B cell (primary cell): ENCODE measurements at regions not wholly inside any gene's neighbourhood (a gene's known extent, or its start where the extent isn't known, plus 50 kb on each side); places are given as distances from the start of the nearest gene placed in this dataset.

Source experiments
- ATAC-seq: fragments of 200-7000 bp; cut with Tn5 transposase; one replicate; pipeline ENCODE4 v1.10.0; 2021; ENCODE audit warnings: low read depth, mild to moderate bottlenecking, moderate number of reproducible peaks, moderate library complexity
- CTCF ChIA-PET: fragments of 350-600 bp; sonication (Branson Sonifier 250); formaldehyde crosslinking; loops from one replicate; lab custom pipeline; 2021; ENCODE audit warnings: antibody characterized with exemption, inconsistent platforms; lab: Charles Lee
- POLR2A ChIA-PET: fragments of 350-600 bp; sonication (Branson Sonifier 250); formaldehyde crosslinking; loops from one replicate; lab custom pipeline; 2021; ENCODE audit warnings: antibody characterized with exemption; lab: Charles Lee
- DNase-seq: peaks from one replicate; pipeline ENCODE4 v3.0.0; 2013
- H2AFZ ChIP-seq: 2 replicates; pipeline ENCODE4 v1.6.1; 2012; ENCODE audit warnings: mild to moderate bottlenecking, low read depth, low read length; ENCODE audit not compliant: insufficient read depth, poor library complexity, severe bottlenecking
- H3K27ac ChIP-seq, 2 donors: 1 replicate in 1 of 2; 2 replicates in 1 of 2; pipeline ENCODE4 v1.5.1; 2012 to 2013; ENCODE audit warnings: low read length in 2 of 2, mild to moderate bottlenecking in 2 of 2, moderate library complexity in 1 of 2
- H3K27me3 ChIP-seq, 4 experiments: fragments of 200-600 bp in 1 of 4; sonication (generic) in 1 of 4; replicated peaks in 1 of 4; 1 replicate in 2 of 4; 2 replicates in 2 of 4; pipeline versions ENCODE4 v1.6.1 to v1.7.0; 2013 to 2016; ENCODE audit warnings: low read length in 3 of 4, mild to moderate bottlenecking in 2 of 4, mixed read lengths in 1 of 4, moderate library complexity in 1 of 4; ENCODE audit not compliant: insufficient read depth in 4 of 4, control insufficient read depth in 3 of 4; ENCODE audit errors: control extremely low read depth in 1 of 4
- H3K36me3 ChIP-seq, 2 experiments: replicated peaks in 1 of 2; 1 replicate in 1 of 2; 2 replicates in 1 of 2; pipeline versions ENCODE4 v1.6.1 to v1.7.1; 2013; ENCODE audit warnings: low read length in 1 of 2; ENCODE audit not compliant: insufficient read depth in 2 of 2, control insufficient read depth in 1 of 2; ENCODE audit errors: control extremely low read depth in 1 of 2, extremely low read depth in 1 of 2
- H3K4me1 ChIP-seq, 2 donors: fragments of 200-600 bp in 1 of 2; sonication (generic) in 1 of 2; 1 replicate in 1 of 2; 2 replicates in 1 of 2; pipeline versions ENCODE4 v1.5.1 to v1.6.1; 2013 to 2017; ENCODE audit warnings: low read length in 2 of 2; ENCODE audit not compliant: control insufficient read depth in 2 of 2, insufficient read depth in 2 of 2
- H3K4me2 ChIP-seq: replicated peaks from 2 replicates; pipeline ENCODE3; 2012; ENCODE audit warnings: mild to moderate bottlenecking, low read depth, low read length; ENCODE audit not compliant: poor library complexity, severe bottlenecking
- H3K4me3 ChIP-seq, 5 experiments: fragments of 200-600 bp in 1 of 5; sonication (generic) in 1 of 5; 1 replicate in 3 of 5; 2 replicates in 2 of 5; pipeline versions ENCODE4 v1.5.1 to v1.7.0; 2011 to 2016; ENCODE audit warnings: low read length in 4 of 5, mild to moderate bottlenecking in 4 of 5, low read depth in 2 of 5, control low read depth in 1 of 5, moderate library complexity in 1 of 5; ENCODE audit not compliant: insufficient read depth in 1 of 5; ENCODE audit errors: control extremely low read depth in 1 of 5, extremely low read depth in 1 of 5
- H3K79me2 ChIP-seq: fragments of 200-600 bp; sonication (generic); one replicate; pipeline ENCODE4 v1.6.0; 2016; ENCODE audit warnings: low read length; ENCODE audit not compliant: control insufficient read depth, insufficient read depth
- H3K9ac ChIP-seq: fragments of 200-600 bp; sonication (generic); 2 replicates; pipeline ENCODE4 v1.6.1; 2017; ENCODE audit warnings: mild to moderate bottlenecking, low read length, moderate library complexity
- H3K9me3 ChIP-seq, 3 donors: one replicate each; pipeline versions ENCODE4 v1.6.1 to v1.7.1; 2013; ENCODE audit warnings: low read length in 2 of 3; ENCODE audit not compliant: control insufficient read depth in 2 of 3, insufficient read depth in 1 of 3; ENCODE audit errors: control extremely low read depth in 1 of 3
- H4K20me1 ChIP-seq: 2 replicates; pipeline ENCODE4 v1.6.0; 2012; ENCODE audit warnings: mild to moderate bottlenecking, low read length; ENCODE audit not compliant: insufficient read depth, control insufficient read depth, poor library complexity, severe bottlenecking
- H3K27ac Mint-ChIP-seq: one replicate; pipeline ENCODE4 v1.8.0; 2021; ENCODE audit warnings: mixed read lengths
- H3K27me3 Mint-ChIP-seq: one replicate; pipeline ENCODE4 v1.8.0; 2021; ENCODE audit warnings: mixed read lengths
- H3K4me1 Mint-ChIP-seq: one replicate; pipeline ENCODE4 v1.8.0; 2021; ENCODE audit warnings: mixed read lengths
- H3K4me3 Mint-ChIP-seq: one replicate; pipeline ENCODE4 v1.8.0; 2021; ENCODE audit warnings: mixed read lengths
- H3K9me3 Mint-ChIP-seq: one replicate; pipeline ENCODE4 v1.8.0; 2022; ENCODE audit warnings: mixed read lengths; ENCODE audit not compliant: insufficient read depth
- EZH2 ChIP-seq: IDR thresholded peaks from 2 replicates; pipeline ENCODE4 v1.6.1; 2012; ENCODE audit warnings: borderline replicate concordance, low read depth, mild to moderate bottlenecking, moderate library complexity, low read length; ENCODE audit not compliant: insufficient read depth, poor library complexity, severe bottlenecking
- WGBS: methylation state at CpG from one replicate; pipeline ENCODE4 v1.1.5; 2013; ENCODE audit warnings: missing lambda C conversion rate; ENCODE audit not compliant: insufficient coverage; 5-methylcytosine and 5-hydroxymethylcytosine counted together
- intact Hi-C: fragments of 100-400 bp; cut with micrococcal nuclease; formaldehyde crosslinking; loops from one replicate; pipeline ENCODE4 v1.10.0; 2022
- TF ChIP-seq, protein P1 (sequence below): fragments of 200-600 bp; IDR thresholded peaks from one replicate; pipeline ENCODE4 v1.8.0; 2022; ENCODE audit warnings: antibody characterized with exemption, mild to moderate bottlenecking

DNA sequence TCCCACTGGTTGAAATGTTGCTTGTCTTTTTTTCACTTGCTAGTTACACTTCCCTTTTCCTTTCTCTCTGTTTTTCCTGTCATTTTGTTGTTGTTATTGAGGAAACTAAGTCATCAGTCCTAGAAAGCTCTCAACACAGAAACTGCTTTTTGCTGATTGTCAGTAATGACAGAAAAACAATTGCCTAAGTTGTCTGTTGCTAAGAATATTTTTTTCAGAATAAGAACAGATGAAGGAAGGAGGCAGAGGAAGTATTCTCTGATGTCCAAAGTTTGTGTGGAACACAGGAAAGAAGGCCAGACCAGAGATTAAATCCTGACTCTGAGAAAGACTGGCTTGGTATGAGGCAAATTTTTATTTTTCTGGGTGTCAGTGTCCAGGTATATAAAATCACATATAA, 163.3 kb downstream of the CASP12 start:
- Histone ChIP-seq H3K27me3 (no peaks in the 10 kb centered on the region), H2AFZ (no peak overlapping the region), H3K9me3 (no peaks in the 10 kb centered on the region), H4K20me1 (no peaks in the 10 kb centered on the region), H3K4me2 (no peak overlapping the region), H3K79me2 (no peaks in the 10 kb centered on the region), H3K4me1 (no peaks in the 10 kb centered on the region), H3K27ac (no peak overlapping the region), H3K9ac (no peak overlapping the region), H3K4me3 (no peak overlapping the region), H3K36me3 (no peaks in the 10 kb centered on the region)
- DNase-seq (no peak), ATAC-seq (no peak)
- TF ChIP-seq, protein P1, sequence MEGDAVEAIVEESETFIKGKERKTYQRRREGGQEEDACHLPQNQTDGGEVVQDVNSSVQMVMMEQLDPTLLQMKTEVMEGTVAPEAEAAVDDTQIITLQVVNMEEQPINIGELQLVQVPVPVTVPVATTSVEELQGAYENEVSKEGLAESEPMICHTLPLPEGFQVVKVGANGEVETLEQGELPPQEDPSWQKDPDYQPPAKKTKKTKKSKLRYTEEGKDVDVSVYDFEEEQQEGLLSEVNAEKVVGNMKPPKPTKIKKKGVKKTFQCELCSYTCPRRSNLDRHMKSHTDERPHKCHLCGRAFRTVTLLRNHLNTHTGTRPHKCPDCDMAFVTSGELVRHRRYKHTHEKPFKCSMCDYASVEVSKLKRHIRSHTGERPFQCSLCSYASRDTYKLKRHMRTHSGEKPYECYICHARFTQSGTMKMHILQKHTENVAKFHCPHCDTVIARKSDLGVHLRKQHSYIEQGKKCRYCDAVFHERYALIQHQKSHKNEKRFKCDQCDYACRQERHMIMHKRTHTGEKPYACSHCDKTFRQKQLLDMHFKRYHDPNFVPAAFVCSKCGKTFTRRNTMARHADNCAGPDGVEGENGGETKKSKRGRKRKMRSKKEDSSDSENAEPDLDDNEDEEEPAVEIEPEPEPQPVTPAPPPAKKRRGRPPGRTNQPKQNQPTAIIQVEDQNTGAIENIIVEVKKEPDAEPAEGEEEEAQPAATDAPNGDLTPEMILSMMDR, result no peak
- TF ChIP-seq EZH2, result no peak
- intact Hi-C loops, result no loop called here
- ChIA-PET POLR2A (no interaction called here), CTCF (no interaction called here)
- Mint-ChIP-seq H3K27me3 (no peaks in the 10 kb centered on the region), H3K27ac (no peak overlapping the region), H3K9me3 (no peaks in the 10 kb centered on the region), H3K4me3 (no peak overlapping the region), H3K4me1 (peaks cover 6% of the 10 kb centered on the region)

GRCh38 chr11:104731890-104732289, 166.4 kb downstream of the CASP12 start:
- Mint-ChIP-seq H3K4me3 (no peak overlapping the region), H3K4me1 (peaks cover 6% of the 10 kb centered on the region), H3K27ac (no peak overlapping the region), H3K9me3 (no peaks in the 10 kb centered on the region), H3K27me3 (no peaks in the 10 kb centered on the region)
- DNase-seq (no peak), ATAC-seq (no peak)
- H4K20me1 ChIP-seq, result no peaks in the 10 kb centered on the region
- H3K27ac ChIP-seq, result no peak overlapping the region
- POLR2A ChIA-PET, result no interaction called here
- H3K36me3 ChIP-seq, result no peaks in the 10 kb centered on the region
- no peaks in the 10 kb centered on the region for H3K4me1 ChIP-seq
- no peak for TF ChIP-seq EZH2
- TF ChIP-seq, protein P1, result no peak
- no peak overlapping the region for H3K4me3 ChIP-seq
- H3K27me3 ChIP-seq, result no peaks in the 10 kb centered on the region
- no peak overlapping the region for H3K9ac ChIP-seq
- no peaks in the 10 kb centered on the region for H3K79me2 ChIP-seq
- H3K4me2 ChIP-seq, result no peak overlapping the region
- H2AFZ ChIP-seq, result no peak overlapping the region
- intact Hi-C loops, result no loop called here
- no peaks in the 10 kb centered on the region for H3K9me3 ChIP-seq
- CTCF ChIA-PET, result no interaction called here
- WGBS, result no CpG with 5 or more reads among the region's 1 CpG
